Stimulated activated CD8-positive, alpha-beta memory T cell treated with anti-CD3 and anti-CD28 coated beads, Interleukin-15, amount 100 ng/mL, for 48 hours (primary cell): ENCODE measurements at regions not wholly inside any gene's neighbourhood (a gene's known extent, or its start where the extent isn't known, plus 50 kb on each side); places are given as distances from the start of the nearest gene placed in this dataset.

Experiments
- DNase-seq, 2 donors: peaks; one replicate each; pipeline ENCODE4 v3.0.0-alpha.2; 2020; ENCODE audit warnings: low read depth in 2 of 2

DNA sequence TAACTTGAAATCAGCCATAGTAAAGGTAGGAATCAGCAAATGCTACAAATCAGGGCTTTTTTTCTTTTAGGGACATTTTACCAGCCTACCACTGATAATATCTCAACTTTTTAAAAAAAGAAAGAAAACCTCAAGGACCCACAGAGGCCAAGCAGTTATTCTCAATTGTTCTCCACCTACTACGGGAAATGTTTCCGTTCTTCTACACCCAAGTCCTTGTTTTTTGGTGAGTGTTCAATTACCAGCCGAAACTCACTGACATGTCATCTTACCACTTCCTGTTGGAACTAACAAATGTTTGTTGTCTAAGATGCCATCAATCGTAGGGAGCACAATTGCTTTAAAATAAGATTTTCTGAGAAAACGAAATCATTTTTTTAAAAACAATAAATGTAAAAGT, 50.2 kb upstream of the CDK1 start:
- no peak for DNase-seq

- DNase-seq, result no peak
Observed at GRCh38 chr10:60726257-60726656, 52.0 kb upstream of the CDK1 start.

- DNase-seq, result no peak
Observed at GRCh38 chr10:60722623-60723022, 55.7 kb upstream of the CDK1 start.

GRCh38 chr10:60719721-60720120, 58.6 kb upstream of the CDK1 start:
- DNase-seq, result no peak

DNA sequence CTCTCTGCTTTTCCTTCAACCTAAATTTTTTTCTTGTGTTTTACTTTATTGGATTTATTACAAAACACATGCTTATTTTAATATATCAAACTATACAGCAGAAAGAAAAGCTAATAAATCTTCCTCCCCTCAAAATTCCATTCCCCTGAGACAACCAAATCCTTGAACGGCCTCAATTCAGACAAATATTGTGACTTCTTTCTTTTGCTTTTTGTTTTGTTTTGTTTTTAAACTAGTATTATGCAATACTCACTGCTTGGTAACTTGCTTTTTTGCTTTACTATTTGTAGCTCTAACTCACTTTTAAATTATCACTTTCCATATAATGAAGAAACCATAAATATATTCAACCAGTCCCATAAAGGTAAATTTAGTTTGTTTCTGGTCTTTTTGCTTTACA, 59.4 kb upstream of the CDK1 start:
- DNase-seq, result no peak

DNA sequence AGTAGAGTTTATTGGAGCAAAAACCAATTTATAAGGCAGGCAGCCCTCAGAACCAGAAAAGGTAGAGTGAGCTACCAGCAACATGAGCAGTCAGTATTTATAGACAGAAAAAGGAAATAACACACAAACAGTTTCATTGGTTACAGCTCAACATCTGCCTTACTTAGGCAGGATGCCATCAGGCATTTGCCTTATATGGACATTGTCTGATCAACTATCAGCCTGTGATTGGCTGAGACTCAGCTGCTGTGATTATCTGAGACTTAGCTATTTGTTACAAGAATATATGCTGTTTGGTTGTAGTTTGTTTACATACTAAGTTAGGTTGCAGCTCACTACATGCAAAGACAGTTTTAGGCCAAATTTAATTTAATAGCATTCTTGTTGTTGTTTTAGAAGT, 60.4 kb upstream of the CDK1 start:
- DNase-seq, result no peak

DNA sequence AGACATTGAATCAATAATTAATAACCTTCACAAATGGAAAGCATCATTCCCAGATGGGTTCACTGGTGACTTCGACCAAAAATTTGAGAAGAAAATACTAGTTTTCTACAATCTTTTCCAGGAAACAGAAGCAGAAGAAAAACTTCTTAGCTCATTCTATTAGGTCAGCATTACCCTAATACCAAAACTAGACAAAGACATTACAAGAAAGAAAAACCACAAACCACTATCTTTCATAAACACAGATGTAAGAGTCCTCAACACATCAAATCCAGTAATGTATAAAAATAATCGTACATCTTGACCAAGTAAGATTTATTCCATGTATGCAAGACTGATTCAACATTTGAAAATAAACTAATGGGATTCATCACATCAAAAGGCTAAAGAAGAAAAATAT, 64.0 kb upstream of the CDK1 start:
- no peak for DNase-seq

- no peak for DNase-seq
Observed at GRCh38 chr10:60711496-60711895, 66.8 kb upstream of the CDK1 start.

GRCh38 chr10:60710041-60710440, 68.2 kb upstream of the CDK1 start:
- DNase-seq, result no peak

DNA sequence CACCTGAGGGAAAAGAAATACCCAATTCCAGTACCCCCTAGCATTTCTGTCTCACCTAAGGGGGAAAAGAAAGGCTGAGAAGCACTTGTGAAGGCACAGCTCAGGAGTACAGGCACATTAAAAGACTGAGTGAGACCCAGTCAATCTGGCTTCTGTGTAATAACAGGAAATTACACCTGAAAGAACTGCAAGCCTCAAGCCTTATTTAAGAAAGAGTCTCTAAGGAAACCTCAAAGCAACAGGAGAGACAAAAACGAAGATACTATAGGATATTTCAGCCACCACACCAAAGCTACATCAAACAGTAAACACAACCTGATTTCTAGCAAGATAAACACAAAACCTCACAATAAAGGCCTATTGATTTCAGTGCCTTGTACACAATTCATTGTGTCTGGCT, 69.6 kb upstream of the CDK1 start:
- DNase-seq, result no peak

- DNase-seq, result no peak
Observed at GRCh38 chr10:60707841-60708240, 70.4 kb upstream of the CDK1 start.

GRCh38 chr10:60706146-60706545, 72.1 kb upstream of the CDK1 start:
- DNase-seq, result no peak

GRCh38 chr10:60705376-60705775, 72.9 kb upstream of the CDK1 start:
- DNase-seq, result no peak

- DNase-seq, result no peak
Observed at GRCh38 chr10:60704471-60704870, 73.8 kb upstream of the CDK1 start.

- DNase-seq, result no peak
Observed at GRCh38 chr10:60703266-60704041, 74.8 kb upstream of the CDK1 start.

DNA sequence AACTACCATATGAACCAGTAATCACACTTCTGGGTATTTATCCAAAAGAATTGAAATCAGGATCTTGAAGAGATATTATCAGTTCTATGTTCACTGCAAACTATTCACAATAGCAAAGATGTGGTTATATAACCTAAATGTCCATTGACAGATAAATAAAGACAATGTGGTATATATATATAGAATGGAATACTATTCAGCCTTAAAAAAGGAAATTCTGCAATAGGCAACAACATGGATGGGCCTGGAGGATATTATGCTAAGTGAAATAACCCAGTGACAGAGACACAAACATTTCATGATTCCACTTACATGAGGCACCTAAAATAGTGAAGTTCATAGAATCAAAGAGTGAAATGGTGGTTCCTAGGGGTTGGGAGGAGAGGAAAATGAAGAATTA, 90.6 kb upstream of the CDK1 start:
- no peak for DNase-seq

DNA sequence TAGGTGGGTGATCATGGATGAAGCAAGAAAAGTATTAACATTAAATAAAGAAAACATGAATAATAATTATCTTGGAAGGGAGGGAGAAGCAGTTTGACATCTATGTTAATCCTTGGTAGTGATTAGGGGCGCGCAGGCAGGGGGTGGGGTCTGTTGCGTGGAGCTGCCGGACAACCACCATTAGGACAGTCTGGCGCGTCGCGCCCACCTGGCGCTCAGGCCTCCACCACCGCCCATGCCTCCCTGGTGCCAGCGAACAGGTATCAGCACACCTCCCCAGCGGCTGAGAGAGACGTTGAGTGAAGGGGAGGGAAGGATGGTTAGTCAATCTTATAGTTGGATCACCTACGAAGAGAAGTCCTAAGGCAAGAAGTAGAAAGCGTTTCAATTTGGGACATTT, 94.2 kb upstream of the CDK1 start:
- DNase-seq, result no peak

DNA sequence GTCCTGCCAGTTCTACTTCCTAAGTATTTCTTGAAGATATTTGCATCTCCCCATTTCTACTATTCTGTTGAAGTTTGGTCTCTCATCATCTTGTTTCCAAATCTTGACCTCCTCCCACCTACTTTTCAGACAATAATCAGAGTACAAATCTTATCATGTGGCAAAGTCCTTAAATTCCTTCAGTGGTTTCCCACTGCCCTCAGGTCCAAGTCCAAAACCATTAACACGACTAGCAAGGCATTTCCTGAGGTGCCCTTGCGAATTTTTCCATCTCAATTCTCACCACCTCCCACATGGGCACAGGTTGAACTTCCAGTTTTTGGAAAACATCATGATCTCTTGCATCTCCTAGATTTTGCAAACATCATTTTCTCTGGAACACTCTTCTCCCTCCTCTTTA, 97.2 kb upstream of the CDK1 start:
- no peak for DNase-seq

GRCh38 chr10:60679388-60679990, 98.8 kb upstream of the CDK1 start:
- no peak for DNase-seq

DNA sequence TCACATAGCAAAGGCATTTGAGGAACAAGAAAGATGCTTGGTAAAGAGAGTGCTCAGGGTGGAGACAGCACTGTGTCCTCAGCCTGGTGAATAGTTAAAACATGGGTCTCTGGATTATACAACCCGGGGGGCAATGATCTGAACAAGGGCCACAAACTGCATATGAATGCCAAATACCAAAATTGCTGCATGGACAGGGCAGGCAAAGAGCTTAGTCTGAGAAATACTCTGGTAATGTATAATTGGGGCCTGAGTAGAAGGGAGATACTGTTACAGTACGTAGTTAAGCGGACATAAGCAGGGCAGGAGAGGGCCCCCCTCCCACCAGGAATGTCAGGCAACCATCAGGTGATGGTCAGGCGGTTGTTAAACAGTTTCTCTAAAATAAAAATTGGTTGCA, 99.3 kb upstream of the CDK1 start:
- DNase-seq, result no peak

DNA sequence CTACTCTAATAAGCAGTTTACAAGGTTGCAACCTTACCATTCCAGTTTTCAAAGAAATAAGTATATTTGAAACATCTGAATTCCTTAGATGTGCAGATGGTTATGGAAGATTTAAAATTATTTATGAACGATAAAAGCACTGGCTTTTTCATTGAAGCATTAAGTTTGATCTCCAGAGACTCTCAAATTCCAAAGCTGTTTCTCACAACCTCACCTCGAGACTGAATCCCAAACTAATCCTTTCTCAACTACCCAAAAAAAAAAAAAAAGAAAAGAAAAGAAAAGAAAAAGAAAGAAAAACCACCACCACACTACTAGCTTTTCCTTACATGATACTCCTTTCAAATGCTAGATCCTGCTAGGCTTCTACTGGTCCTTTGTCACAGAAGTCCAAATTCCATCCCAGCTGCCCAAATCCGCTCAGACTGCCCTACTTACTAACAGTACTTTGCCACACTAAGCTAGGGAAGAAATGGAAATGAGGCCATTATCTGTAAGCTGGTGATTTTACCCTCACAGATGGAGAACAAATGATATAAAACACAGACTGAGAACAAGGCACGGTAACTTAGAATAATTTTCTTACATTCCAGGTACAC, 100.6 kb upstream of the CDK1 start:
- DNase-seq, result no peak

DNA sequence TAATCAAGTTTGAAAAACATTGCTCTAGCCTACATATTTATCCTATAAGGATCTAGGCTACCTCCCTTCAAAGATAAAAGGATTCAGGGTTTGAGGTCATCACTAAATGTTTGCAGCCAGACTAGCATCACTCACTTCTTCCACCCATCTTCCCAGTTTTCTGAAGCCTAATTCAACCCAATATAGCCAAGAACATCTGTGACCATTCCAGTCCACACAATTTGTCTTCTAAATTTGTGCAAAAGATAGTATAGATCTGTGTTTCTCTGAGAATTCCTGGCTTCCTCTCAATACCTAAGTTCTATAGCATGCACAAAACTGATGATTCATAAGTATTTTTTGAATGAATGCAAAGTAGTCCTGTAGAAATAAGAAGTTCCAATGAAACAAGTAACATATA, 103.0 kb upstream of the CDK1 start:
- DNase-seq, result no peak

GRCh38 chr10:60669501-60669900, 108.8 kb upstream of the CDK1 start:
- no peak for DNase-seq
